HCT116 (cell line): ENCODE measurements at regions not wholly inside any gene's neighbourhood (a gene's known extent, or its start where the extent isn't known, plus 50 kb on each side); places are given as distances from the start of the nearest gene placed in this dataset.

Experiments
- ATAC-seq: fragments of 200-7000 bp; cut with Tn5 transposase; 2 replicates; pipeline ENCODE4 v1.9.1; 2020; ENCODE audit warnings: mild to moderate bottlenecking, moderate library complexity
- BruUV-seq: library from RNA; stranded (reverse); fragments of 400-500 nt; replicated peaks from 2 replicates; lab custom pipeline; 2021; lab: Mats Ljungman, UMichigan
- CTCF ChIA-PET: fragments of 300-600 bp; sonication (Branson Sonifier 250); formaldehyde crosslinking; loops from one replicate; lab custom pipeline; 2021; ENCODE audit warnings: antibody characterized with exemption; lab: Charles Lee
- POLR2A ChIA-PET: fragments of 300-600, 350-600 bp; sonication (Branson Sonifier 250); formaldehyde crosslinking; loops from one replicate; lab custom pipeline; 2021; ENCODE audit warnings: antibody characterized with exemption; lab: Charles Lee
- RAD21 ChIA-PET, 2 experiments: fragments of 300-600 bp; sonication (Branson Sonifier 250); formaldehyde crosslinking; loops; one replicate each; lab custom pipeline; 2023; ENCODE audit warnings: low total read pairs in 2 of 2; ENCODE audit not compliant: uncharacterized antibody in 2 of 2, unreplicated experiment in 2 of 2, low non-redundant PET in 1 of 2; lab: Charles Lee
- DNase-seq: peaks from one replicate; pipeline ENCODE4 v3.0.0-alpha.2; 2010; ENCODE audit warnings: low read depth, low spot score
- H2AFZ ChIP-seq: fragments of 200-600 bp; shearing (Covaris generic), sonication (generic); 2 replicates; pipeline ENCODE4 v1.6.1; 2017; ENCODE audit warnings: low read depth, mixed run types, mixed read lengths, antibody characterized with exemption, low read length; ENCODE audit not compliant: poor library complexity, severe bottlenecking
- H3K27ac ChIP-seq: 2 replicates; pipeline ENCODE4 v1.5.1; 2012; ENCODE audit warnings: low read depth, low read length
- H3K27me3 ChIP-seq: fragments of 200-600 bp; sonication (generic); 2 replicates; pipeline ENCODE4 v1.6.1; 2016; ENCODE audit warnings: mixed run types, low read length, mixed read lengths; ENCODE audit not compliant: insufficient read depth
- H3K36me3 ChIP-seq, 2 experiments: fragments of 200-500 bp in 1 of 2; fragments of 200-600 bp in 1 of 2; sonication (Bioruptor generic) in 1 of 2; sonication (generic) in 1 of 2; 2 replicates each; pipeline versions ENCODE4 v1.5.1 to v1.6.1; 2014 to 2016; ENCODE audit warnings: low read length in 2 of 2, inconsistent platforms in 1 of 2, mixed read lengths in 1 of 2, mixed run types in 1 of 2; ENCODE audit not compliant: insufficient read depth in 2 of 2, control insufficient read depth in 1 of 2
- H3K4me1 ChIP-seq, 2 experiments: fragments of 200-600 bp in 1 of 2; sonication (generic) in 1 of 2; 2 replicates each; pipeline versions ENCODE4 v1.5.1 to v1.6.1; 2012 to 2017; ENCODE audit warnings: low read length in 2 of 2, inconsistent platforms in 1 of 2, mild to moderate bottlenecking in 1 of 2, mixed read lengths in 1 of 2, mixed run types in 1 of 2, moderate library complexity in 1 of 2; ENCODE audit not compliant: insufficient read depth in 2 of 2, control insufficient read depth in 1 of 2
- H3K4me2 ChIP-seq: fragments of 200-600 bp; sonication (generic); 2 replicates; pipeline ENCODE4 v1.6.1; 2017; ENCODE audit warnings: mixed run types, low read length, mixed read lengths
- H3K4me3 ChIP-seq, 2 experiments: fragments of 200-600 bp in 1 of 2; sonication (generic) in 1 of 2; replicated peaks in 1 of 2; 2 replicates each; pipeline ENCODE4 v1.5.1; 2011 to 2016; ENCODE audit warnings: low read length in 2 of 2, control low read depth in 1 of 2, low read depth in 1 of 2, mild to moderate bottlenecking in 1 of 2, mixed read lengths in 1 of 2, mixed run types in 1 of 2
- H3K79me2 ChIP-seq: fragments of 200-600 bp; sonication (generic); 2 replicates; pipeline ENCODE4 v1.6.1; 2017; ENCODE audit warnings: mild to moderate bottlenecking, mixed run types, low read length, moderate library complexity, mixed read lengths; ENCODE audit not compliant: insufficient read depth
- H3K9ac ChIP-seq: fragments of 200-600 bp; sonication (generic); 2 replicates; pipeline ENCODE4 v1.6.1; 2016; ENCODE audit warnings: low read length, mixed read lengths
- H3K9me2 ChIP-seq: fragments of 200-600 bp; sonication (generic), shearing (Covaris generic); 2 replicates; pipeline ENCODE4 v1.6.1; 2017; ENCODE audit warnings: mixed run types, mild to moderate bottlenecking, moderate library complexity; ENCODE audit not compliant: insufficient read depth
- H3K9me3 ChIP-seq, 2 experiments: fragments of 200-500 bp in 1 of 2; fragments of 200-600 bp in 1 of 2; sonication (Bioruptor generic) in 1 of 2; sonication (generic) in 1 of 2; 2 replicates each; pipeline ENCODE4 v1.6.1; 2014 to 2017; ENCODE audit warnings: low read length in 2 of 2, mixed read lengths in 2 of 2, inconsistent platforms in 1 of 2, low read depth in 1 of 2, mild to moderate bottlenecking in 1 of 2, mixed run types in 1 of 2, moderate library complexity in 1 of 2; ENCODE audit not compliant: control insufficient read depth in 1 of 2, insufficient read depth in 1 of 2
- H4K20me1 ChIP-seq: fragments of 200-600 bp; sonication (generic), shearing (Covaris generic); 2 replicates; pipeline ENCODE4 v1.6.1; 2017; ENCODE audit warnings: mixed run types, mild to moderate bottlenecking, moderate library complexity; ENCODE audit not compliant: insufficient read depth
- ATF3 ChIP-seq: IDR thresholded peaks from 2 replicates; pipeline ENCODE4 v1.6.1; 2012
- CTCF ChIP-seq, 3 experiments: fragments of 200-600 bp in 1 of 3; sonication (generic) in 1 of 3; IDR thresholded peaks in 2 of 3; conservative IDR thresholded peaks in 1 of 3; 2 replicates each; pipeline ENCODE4 v1.5.1; 2012 to 2017; ENCODE audit warnings: low read depth in 2 of 3, low read length in 2 of 3, antibody characterized with exemption in 1 of 3, borderline replicate concordance in 1 of 3, control low read depth in 1 of 3, mild to moderate bottlenecking in 1 of 3, mixed read lengths in 1 of 3, mixed run types in 1 of 3, moderate library complexity in 1 of 3; ENCODE audit not compliant: insufficient read depth in 1 of 3
- EGR1 ChIP-seq: IDR thresholded peaks from 2 replicates; pipeline ENCODE4 v1.6.1; 2012; ENCODE audit warnings: low read depth
- ELF1 ChIP-seq: IDR thresholded peaks from 2 replicates; pipeline ENCODE4 v1.6.1; 2012; ENCODE audit warnings: low read depth, borderline replicate concordance
- EZH2phosphoT487 ChIP-seq: fragments of 200-600 bp; IDR thresholded peaks from 2 replicates; pipeline ENCODE4 v1.6.1; 2018; ENCODE audit warnings: antibody characterized with exemption, borderline replicate concordance
- FOSL1 ChIP-seq: IDR thresholded peaks from 2 replicates; pipeline ENCODE4 v1.6.1; 2012; ENCODE audit warnings: low read depth
- MAX ChIP-seq: IDR thresholded peaks from 2 replicates; pipeline ENCODE4 v1.6.1; 2012
- POLR2A ChIP-seq: IDR thresholded peaks from 2 replicates; pipeline ENCODE4 v1.7.0; 2011; ENCODE audit warnings: borderline replicate concordance; ENCODE audit not compliant: insufficient read depth, insufficient read length; ENCODE audit errors: extremely low read depth
- POLR2AphosphoS5 ChIP-seq: IDR thresholded peaks from 2 replicates; pipeline ENCODE4 v1.6.1; 2011; ENCODE audit warnings: mild to moderate bottlenecking, low read depth, low read length, moderate library complexity
- RAD21 ChIP-seq: IDR thresholded peaks from 2 replicates; pipeline ENCODE4 v1.6.1; 2012; ENCODE audit warnings: low read depth, mild to moderate bottlenecking
- REST ChIP-seq: IDR thresholded peaks from 2 replicates; pipeline ENCODE4 v1.6.1; 2012; ENCODE audit warnings: low read depth
- SP1 ChIP-seq: IDR thresholded peaks from 2 replicates; pipeline ENCODE4 v1.6.1; 2012; ENCODE audit warnings: low read depth
- SRF ChIP-seq: IDR thresholded peaks from 2 replicates; pipeline ENCODE4 v1.6.1; 2012; ENCODE audit warnings: low read depth
- ZFX ChIP-seq: fragments of 450-650 bp; IDR thresholded peaks from 2 replicates; pipeline ENCODE4 v1.6.1; 2017
- ZNF274 ChIP-seq: fragments of 200-500 bp; sonication (Bioruptor generic); IDR thresholded peaks from 2 replicates; pipeline ENCODE4 v1.6.1; 2014; ENCODE audit warnings: mild to moderate bottlenecking, low read depth, low read length, inconsistent platforms
- intact Hi-C: fragments of 100-400 bp; cut with micrococcal nuclease; formaldehyde crosslinking; loops from 2 replicates; pipeline ENCODE4 v1.10.0; 2022

GRCh38 chr4:62622089-62622488 is 1422.0 kb downstream of the ADGRL3 start:
- Histone ChIP-seq H3K79me2 (no peaks in the 10 kb centered on the region), H2AFZ (no peak overlapping the region), H3K9ac (no peak overlapping the region), H3K27me3 (no peaks in the 10 kb centered on the region), H3K4me3 (no peak overlapping the region), H3K9me3 (peaks cover under 1 to 21% of the 10 kb centered on the region in 2 experiments; a peak in 2 of 4 replicates), H3K27ac (no peak overlapping the region), H3K9me2 (no peaks in the 10 kb centered on the region)
- intact Hi-C loops, result no loop called here
- POLR2A ChIA-PET, result no interaction called here
- BruUV-seq, result no TSS peak
- DNase-seq (no peak), ATAC-seq (no peak)
- TF ChIP-seq ATF3 (no peak), MAX (no peak), FOSL1 (no peak), SP1 (no peak), POLR2AphosphoS5 (no peak), CTCF (IDR thresholded peaks at IDR 0.05 in 2 of 3, conservative IDR thresholded peaks at IDR 0.05 in 1 of 3; ENCODE audit: borderline replicate concordance in 1 of 3, insufficient read depth in 1 of 3, low read depth in 2 of 3, low read length in 2 of 3) (no peak), ELF1 (no peak), SRF (no peak), EZH2phosphoT487 (no peak), ZFX (no peak), ZNF274 (no peak), EGR1 (no peak), REST (no peak), POLR2A (no peak), RAD21 (no peak)
- TF ChIP-seq, all 23 proteins: peak for 0
- Histone ChIP-seq H4K20me1 (no peaks in the 10 kb centered on the region), H3K4me1 (no peaks in the 10 kb centered on the region), H3K4me2 (no peak overlapping the region), H3K36me3 (no peaks in the 10 kb centered on the region)
- ChIA-PET RAD21 (no interaction called here), CTCF (no interaction called here)
